ENCODE measurements at regions not wholly inside any gene's neighbourhood (a gene's known extent, or its start where the extent isn't known, plus 50 kb on each side); places are given as distances from the start of the nearest gene placed in this dataset.

GRCh38 chr1:125080077-125080476 is 3895.3 kb downstream of the SRGAP2C start:
- TF ChIP-seq CREB1 (CRISPR knock-in tag; IDR thresholded peaks at IDR 0.05; ENCODE audit: low read depth): no peak
- no peak for TF ChIP-seq REST (IDR thresholded peaks at IDR 0.05; ENCODE audit: unreplicated experiment)
- no peak for TF ChIP-seq EZH2phosphoT487 (IDR thresholded peaks at IDR 0.05; ENCODE audit: unreplicated experiment)
- TF ChIP-seq NANOG (IDR thresholded peaks at IDR 0.05; ENCODE audit: borderline replicate concordance): no peak
- no peak for TF ChIP-seq ZNF114 (CRISPR knock-in tag; IDR thresholded peaks at IDR 0.05)
- TF ChIP-seq ZNF331 (CRISPR knock-in tag; IDR thresholded peaks at IDR 0.05; ENCODE audit: low read depth): no peak
- TF ChIP-seq JUNB (IDR thresholded peaks at IDR 0.05; ENCODE audit: unreplicated experiment): no peak
- TF ChIP-seq POLR2AphosphoS5 (IDR thresholded peaks at IDR 0.05; ENCODE audit: low read depth): no peak
- no peak for TF ChIP-seq EZH2 (IDR thresholded peaks at IDR 0.05; ENCODE audit: low read depth, unreplicated experiment)
- no peak for TF ChIP-seq STAT1 (IDR thresholded peaks at IDR 0.05; ENCODE audit: unreplicated experiment)
- TF ChIP-seq, protein P1, sequence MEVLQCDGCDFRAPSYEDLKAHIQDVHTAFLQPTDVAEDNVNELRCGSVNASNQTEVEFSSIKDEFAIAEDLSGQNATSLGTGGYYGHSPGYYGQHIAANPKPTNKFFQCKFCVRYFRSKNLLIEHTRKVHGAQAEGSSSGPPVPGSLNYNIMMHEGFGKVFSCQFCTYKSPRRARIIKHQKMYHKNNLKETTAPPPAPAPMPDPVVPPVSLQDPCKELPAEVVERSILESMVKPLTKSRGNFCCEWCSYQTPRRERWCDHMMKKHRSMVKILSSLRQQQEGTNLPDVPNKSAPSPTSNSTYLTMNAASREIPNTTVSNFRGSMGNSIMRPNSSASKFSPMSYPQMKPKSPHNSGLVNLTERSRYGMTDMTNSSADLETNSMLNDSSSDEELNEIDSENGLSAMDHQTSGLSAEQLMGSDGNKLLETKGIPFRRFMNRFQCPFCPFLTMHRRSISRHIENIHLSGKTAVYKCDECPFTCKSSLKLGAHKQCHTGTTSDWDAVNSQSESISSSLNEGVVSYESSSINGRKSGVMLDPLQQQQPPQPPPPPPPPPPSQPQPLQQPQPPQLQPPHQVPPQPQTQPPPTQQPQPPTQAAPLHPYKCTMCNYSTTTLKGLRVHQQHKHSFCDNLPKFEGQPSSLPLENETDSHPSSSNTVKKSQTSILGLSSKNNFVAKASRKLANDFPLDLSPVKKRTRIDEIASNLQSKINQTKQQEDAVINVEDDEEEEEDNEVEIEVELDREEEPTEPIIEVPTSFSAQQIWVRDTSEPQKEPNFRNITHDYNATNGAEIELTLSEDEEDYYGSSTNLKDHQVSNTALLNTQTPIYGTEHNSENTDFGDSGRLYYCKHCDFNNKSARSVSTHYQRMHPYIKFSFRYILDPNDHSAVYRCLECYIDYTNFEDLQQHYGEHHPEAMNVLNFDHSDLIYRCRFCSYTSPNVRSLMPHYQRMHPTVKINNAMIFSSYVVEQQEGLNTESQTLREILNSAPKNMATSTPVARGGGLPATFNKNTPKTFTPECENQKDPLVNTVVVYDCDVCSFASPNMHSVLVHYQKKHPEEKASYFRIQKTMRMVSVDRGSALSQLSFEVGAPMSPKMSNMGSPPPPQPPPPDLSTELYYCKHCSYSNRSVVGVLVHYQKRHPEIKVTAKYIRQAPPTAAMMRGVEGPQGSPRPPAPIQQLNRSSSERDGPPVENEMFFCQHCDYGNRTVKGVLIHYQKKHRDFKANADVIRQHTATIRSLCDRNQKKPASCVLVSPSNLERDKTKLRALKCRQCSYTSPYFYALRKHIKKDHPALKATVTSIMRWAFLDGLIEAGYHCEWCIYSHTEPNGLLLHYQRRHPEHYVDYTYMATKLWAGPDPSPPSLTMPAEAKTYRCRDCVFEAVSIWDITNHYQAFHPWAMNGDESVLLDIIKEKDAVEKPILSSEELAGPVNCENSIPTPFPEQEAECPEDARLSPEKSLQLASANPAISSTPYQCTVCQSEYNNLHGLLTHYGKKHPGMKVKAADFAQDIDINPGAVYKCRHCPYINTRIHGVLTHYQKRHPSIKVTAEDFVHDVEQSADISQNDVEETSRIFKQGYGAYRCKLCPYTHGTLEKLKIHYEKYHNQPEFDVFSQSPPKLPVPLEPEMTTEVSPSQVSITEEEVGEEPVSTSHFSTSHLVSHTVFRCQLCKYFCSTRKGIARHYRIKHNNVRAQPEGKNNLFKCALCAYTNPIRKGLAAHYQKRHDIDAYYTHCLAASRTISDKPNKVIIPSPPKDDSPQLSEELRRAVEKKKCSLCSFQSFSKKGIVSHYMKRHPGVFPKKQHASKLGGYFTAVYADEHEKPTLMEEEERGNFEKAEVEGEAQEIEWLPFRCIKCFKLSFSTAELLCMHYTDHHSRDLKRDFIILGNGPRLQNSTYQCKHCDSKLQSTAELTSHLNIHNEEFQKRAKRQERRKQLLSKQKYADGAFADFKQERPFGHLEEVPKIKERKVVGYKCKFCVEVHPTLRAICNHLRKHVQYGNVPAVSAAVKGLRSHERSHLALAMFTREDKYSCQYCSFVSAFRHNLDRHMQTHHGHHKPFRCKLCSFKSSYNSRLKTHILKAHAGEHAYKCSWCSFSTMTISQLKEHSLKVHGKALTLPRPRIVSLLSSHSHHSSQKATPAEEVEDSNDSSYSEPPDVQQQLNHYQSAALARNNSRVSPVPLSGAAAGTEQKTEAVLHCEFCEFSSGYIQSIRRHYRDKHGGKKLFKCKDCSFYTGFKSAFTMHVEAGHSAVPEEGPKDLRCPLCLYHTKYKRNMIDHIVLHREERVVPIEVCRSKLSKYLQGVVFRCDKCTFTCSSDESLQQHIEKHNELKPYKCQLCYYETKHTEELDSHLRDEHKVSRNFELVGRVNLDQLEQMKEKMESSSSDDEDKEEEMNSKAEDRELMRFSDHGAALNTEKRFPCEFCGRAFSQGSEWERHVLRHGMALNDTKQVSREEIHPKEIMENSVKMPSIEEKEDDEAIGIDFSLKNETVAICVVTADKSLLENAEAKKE (CRISPR knock-in tag; IDR thresholded peaks at IDR 0.05): no peak
- no peak for TF ChIP-seq ETS1 (IDR thresholded peaks at IDR 0.05)
- TF ChIP-seq, protein P2, sequence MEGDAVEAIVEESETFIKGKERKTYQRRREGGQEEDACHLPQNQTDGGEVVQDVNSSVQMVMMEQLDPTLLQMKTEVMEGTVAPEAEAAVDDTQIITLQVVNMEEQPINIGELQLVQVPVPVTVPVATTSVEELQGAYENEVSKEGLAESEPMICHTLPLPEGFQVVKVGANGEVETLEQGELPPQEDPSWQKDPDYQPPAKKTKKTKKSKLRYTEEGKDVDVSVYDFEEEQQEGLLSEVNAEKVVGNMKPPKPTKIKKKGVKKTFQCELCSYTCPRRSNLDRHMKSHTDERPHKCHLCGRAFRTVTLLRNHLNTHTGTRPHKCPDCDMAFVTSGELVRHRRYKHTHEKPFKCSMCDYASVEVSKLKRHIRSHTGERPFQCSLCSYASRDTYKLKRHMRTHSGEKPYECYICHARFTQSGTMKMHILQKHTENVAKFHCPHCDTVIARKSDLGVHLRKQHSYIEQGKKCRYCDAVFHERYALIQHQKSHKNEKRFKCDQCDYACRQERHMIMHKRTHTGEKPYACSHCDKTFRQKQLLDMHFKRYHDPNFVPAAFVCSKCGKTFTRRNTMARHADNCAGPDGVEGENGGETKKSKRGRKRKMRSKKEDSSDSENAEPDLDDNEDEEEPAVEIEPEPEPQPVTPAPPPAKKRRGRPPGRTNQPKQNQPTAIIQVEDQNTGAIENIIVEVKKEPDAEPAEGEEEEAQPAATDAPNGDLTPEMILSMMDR (conservative IDR thresholded peaks at IDR 0.05; ENCODE audit: low read depth in 2 of 2): no peak
- H3K79me2 ChIP-seq (replicated peaks; ENCODE audit: insufficient read depth): no peaks in the 10 kb centered on the region
- peaks cover 67% of the 10 kb centered on the region for H3K36me3 Mint-ChIP-seq (ENCODE audit: low read depth)
- ATAC-seq (no peak), DNase-seq (ENCODE audit: low spot score) (no peak)
- no peaks in the 10 kb centered on the region for H3F3A ChIP-seq (replicated peaks; ENCODE audit: low read depth)
- H3K4me1 Mint-ChIP-seq: no peaks in the 10 kb centered on the region
- no peak overlapping the region for H3K4me3 ChIP-seq
- no peaks in the 10 kb centered on the region for H3K27me3 ChIP-seq (ENCODE audit: insufficient read depth)
- no peak overlapping the region for H3K27ac Mint-ChIP-seq
- no peaks in the 10 kb centered on the region for H3K36me3 ChIP-seq (ENCODE audit: insufficient read depth)
- H2AFZ ChIP-seq: no peak overlapping the region
- H3K4me1 ChIP-seq (ENCODE audit: insufficient read depth): no peaks in the 10 kb centered on the region
- H3K27me3 Mint-ChIP-seq (ENCODE audit: insufficient read depth, low read depth, poor library complexity): peaks cover 34% of the 10 kb centered on the region
- peaks cover 95% of the 10 kb centered on the region for H3K9me3 Mint-ChIP-seq
- no peak overlapping the region for H3K4me3 Mint-ChIP-seq
- H4K20me1 ChIP-seq (replicated peaks; ENCODE audit: insufficient read depth): no peaks in the 10 kb centered on the region
- no peaks in the 10 kb centered on the region for H3K9me2 ChIP-seq (ENCODE audit: insufficient read depth)
- no peak overlapping the region for H3K27ac ChIP-seq (ENCODE audit: low read depth)
- H3K4me2 ChIP-seq: no peak overlapping the region
